HEK293 (cell line): ENCODE measurements at regions not wholly inside any gene's neighbourhood (a gene's known extent, or its start where the extent isn't known, plus 50 kb on each side); places are given as distances from the start of the nearest gene placed in this dataset.

Experiments
- CTCF ChIA-PET: fragments of 350-600 bp; formaldehyde crosslinking; extraction: SDS; loops from one replicate; lab custom pipeline; 2021; ENCODE audit warnings: antibody characterized with exemption; lab: Yijun Ruan, JAX
- POLR2A ChIA-PET: fragments of 300-600 bp; formaldehyde crosslinking; extraction: SDS; loops from one replicate; lab custom pipeline; 2020; ENCODE audit warnings: antibody characterized with exemption, inconsistent platforms; lab: Yijun Ruan, JAX
- H3K27ac ChIP-seq: fragments of 200-500 bp; sonication (Bioruptor generic); 2 replicates; pipeline ENCODE4 v1.5.1; 2014; ENCODE audit warnings: low read depth, low read length, control low read depth, inconsistent platforms; ENCODE audit errors: extremely low read depth
- H3K36me3 ChIP-seq, 2 experiments: fragments of 200-500 bp in 1 of 2; sonication (Bioruptor generic) in 1 of 2; 1 replicate in 1 of 2; 2 replicates in 1 of 2; pipeline ENCODE4 v1.5.1; 2014 to 2017; ENCODE audit warnings: inconsistent platforms in 2 of 2, low read length in 2 of 2; ENCODE audit not compliant: control insufficient read depth in 2 of 2, insufficient read depth in 1 of 2
- H3K4me1 ChIP-seq: fragments of 200-500 bp; sonication (Bioruptor generic); 2 replicates; pipeline ENCODE4 v1.5.1; 2014; ENCODE audit warnings: mild to moderate bottlenecking, low read length, inconsistent platforms; ENCODE audit not compliant: control insufficient read depth, insufficient read depth
- H3K4me3 ChIP-seq: 2 replicates; pipeline ENCODE4 v1.5.1; 2011; ENCODE audit warnings: low read depth, mild to moderate bottlenecking, control low read depth, low read length, moderate library complexity
- H3K9me3 ChIP-seq: fragments of 200-500 bp; sonication (Bioruptor generic); 2 replicates; pipeline ENCODE4 v1.5.1; 2014; ENCODE audit warnings: low read depth, low read length, inconsistent platforms; ENCODE audit not compliant: control insufficient read depth, insufficient read depth
- BCL6B ChIP-seq: fragments of 450-650 bp; formaldehyde crosslinking; IDR thresholded peaks from 2 replicates; pipeline ENCODE4 v1.5.1; 2017; ENCODE audit warnings: missing biosample characterization, missing genetic modification characterization
- KLF10 ChIP-seq: fragments of 450-650 bp; IDR thresholded peaks from 2 replicates; pipeline ENCODE4 v1.5.1; 2018; ENCODE audit warnings: missing biosample characterization, mild to moderate bottlenecking, missing genetic modification characterization
- RBAK ChIP-seq: fragments of 450-650 bp; formaldehyde crosslinking; IDR thresholded peaks from 2 replicates; pipeline ENCODE4 v1.5.1; 2016; ENCODE audit warnings: missing biosample characterization, missing genetic modification characterization
- ZBTB10 ChIP-seq: fragments of 450-650 bp; formaldehyde crosslinking; IDR thresholded peaks from 2 replicates; pipeline ENCODE4 v1.5.1; 2016; ENCODE audit warnings: missing biosample characterization, missing genetic modification characterization
- ZBTB8A ChIP-seq: fragments of 450-650 bp; formaldehyde crosslinking; IDR thresholded peaks from 2 replicates; pipeline ENCODE4 v1.5.1; 2016; ENCODE audit warnings: missing biosample characterization, missing genetic modification characterization
- ZIC2 ChIP-seq: fragments of 450-650 bp; formaldehyde crosslinking; IDR thresholded peaks from 2 replicates; pipeline ENCODE4 v1.5.1; 2016; ENCODE audit warnings: missing biosample characterization, missing genetic modification characterization
- ZNF114 ChIP-seq: fragments of 450-650 bp; formaldehyde crosslinking; IDR thresholded peaks from 2 replicates; pipeline ENCODE4 v1.5.0; 2017; ENCODE audit warnings: missing biosample characterization, missing genetic modification characterization
- ZNF132 ChIP-seq: fragments of 450-650 bp; formaldehyde crosslinking; IDR thresholded peaks from 2 replicates; pipeline ENCODE4 v1.5.1; 2017; ENCODE audit warnings: missing biosample characterization, missing genetic modification characterization, borderline replicate concordance
- ZNF148 ChIP-seq: fragments of 450-650 bp; formaldehyde crosslinking; IDR thresholded peaks from 2 replicates; pipeline ENCODE4 v1.5.0; 2017; ENCODE audit warnings: missing biosample characterization, missing genetic modification characterization, borderline replicate concordance
- ZNF157 ChIP-seq: fragments of 450-650 bp; formaldehyde crosslinking; IDR thresholded peaks from 2 replicates; pipeline ENCODE4 v1.5.1; 2016; ENCODE audit warnings: missing biosample characterization, missing genetic modification characterization
- ZNF248 ChIP-seq: fragments of 450-650 bp; formaldehyde crosslinking; IDR thresholded peaks from 2 replicates; pipeline ENCODE4 v1.5.1; 2017; ENCODE audit warnings: missing biosample characterization, missing genetic modification characterization
- ZNF274 ChIP-seq, 2 experiments: fragments of 200-500 bp in 1 of 2; fragments of 450-650 bp in 1 of 2; sonication (Bioruptor generic) in 1 of 2; formaldehyde crosslinking in 1 of 2; IDR thresholded peaks; 2 replicates each; pipeline versions ENCODE4 v1.5.1 to v1.6.1; 2014 to 2016; ENCODE audit warnings: borderline replicate concordance in 1 of 2, inconsistent platforms in 1 of 2, low read length in 1 of 2, missing biosample characterization in 1 of 2, missing genetic modification characterization in 1 of 2
- ZNF404 ChIP-seq: fragments of 450-650 bp; formaldehyde crosslinking; IDR thresholded peaks from 2 replicates; pipeline ENCODE4 v1.5.1; 2017; ENCODE audit warnings: missing biosample characterization, missing genetic modification characterization
- ZNF423 ChIP-seq: fragments of 450-650 bp; formaldehyde crosslinking; IDR thresholded peaks from 2 replicates; pipeline ENCODE4 v1.5.1; 2016; ENCODE audit warnings: missing biosample characterization, missing genetic modification characterization
- ZNF571 ChIP-seq: fragments of 450-650 bp; formaldehyde crosslinking; IDR thresholded peaks from 2 replicates; pipeline ENCODE4 v1.5.0; 2017; ENCODE audit warnings: missing biosample characterization, missing genetic modification characterization
- ZNF624 ChIP-seq: fragments of 450-650 bp; formaldehyde crosslinking; IDR thresholded peaks from 2 replicates; pipeline ENCODE4 v1.5.1; 2017; ENCODE audit warnings: missing biosample characterization, missing genetic modification characterization
- ZNF626 ChIP-seq: fragments of 450-650 bp; sonication (Bioruptor Pico); formaldehyde crosslinking; IDR thresholded peaks from 2 replicates; pipeline ENCODE4 v1.5.1; 2018; ENCODE audit warnings: missing biosample characterization, missing genetic modification characterization, inconsistent platforms
- ZNF629 ChIP-seq: fragments of 450-650 bp; formaldehyde crosslinking; IDR thresholded peaks from 2 replicates; pipeline ENCODE4 v1.5.1; 2017; ENCODE audit warnings: missing biosample characterization, missing genetic modification characterization
- ZNF639 ChIP-seq: fragments of 450-650 bp; formaldehyde crosslinking; IDR thresholded peaks from 2 replicates; pipeline ENCODE4 v1.5.1; 2016; ENCODE audit warnings: missing biosample characterization, missing genetic modification characterization
- ZNF658 ChIP-seq: fragments of 450-650 bp; formaldehyde crosslinking; IDR thresholded peaks from 2 replicates; pipeline ENCODE4; 2016; ENCODE audit warnings: missing biosample characterization, missing genetic modification characterization
- ZSCAN30 ChIP-seq: fragments of 450-650 bp; IDR thresholded peaks from 2 replicates; pipeline ENCODE4 v1.5.1; 2018; ENCODE audit warnings: missing biosample characterization, mild to moderate bottlenecking, missing genetic modification characterization, moderate library complexity
- TF ChIP-seq, protein P1 (sequence below): fragments of 450-650 bp; formaldehyde crosslinking; IDR thresholded peaks from 2 replicates; pipeline ENCODE4 v1.5.1; 2017; ENCODE audit warnings: missing biosample characterization, missing genetic modification characterization

DNA sequence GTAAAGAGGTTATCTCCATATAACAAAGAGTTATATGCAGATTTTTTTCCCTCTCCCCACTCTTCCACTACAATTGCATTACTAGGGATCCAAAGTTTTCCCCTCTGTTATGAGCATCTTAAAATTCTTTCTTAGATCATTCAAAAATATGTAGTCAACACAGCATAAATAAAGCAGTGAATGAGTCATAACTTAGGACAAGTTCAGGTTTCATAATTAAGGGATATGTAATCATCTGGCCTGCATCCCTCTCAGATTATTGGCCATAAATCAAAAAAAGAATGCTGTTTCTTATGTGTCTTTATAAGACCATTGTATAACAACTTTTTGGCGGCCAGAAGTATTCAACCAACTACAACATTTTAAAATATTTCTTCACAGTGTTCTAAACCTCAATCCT lies 1526.1 kb downstream of the KCNT2 start:
- ChIA-PET POLR2A (no interaction called here), CTCF (no interaction called here)
- H3K36me3 ChIP-seq = no peaks in the 10 kb centered on the region
- TF ChIP-seq KLF10 (tag by site-specific recombination) (no peak), ZNF114 (tag by site-specific recombination) (no peak), RBAK (no peak), ZNF658 (no peak), ZNF423 (tag by site-specific recombination) (no peak), ZBTB8A (tag by site-specific recombination) (no peak), ZNF157 (tag by site-specific recombination) (no peak), ZNF404 (tag by site-specific recombination) (no peak), ZNF639 (tag by site-specific recombination) (no peak), BCL6B (no peak)
- no peak overlapping the region for H3K27ac ChIP-seq
- no peak overlapping the region for H3K4me3 ChIP-seq
- H3K4me1 ChIP-seq = no peaks in the 10 kb centered on the region
- H3K9me3 ChIP-seq = no peaks in the 10 kb centered on the region

DNA sequence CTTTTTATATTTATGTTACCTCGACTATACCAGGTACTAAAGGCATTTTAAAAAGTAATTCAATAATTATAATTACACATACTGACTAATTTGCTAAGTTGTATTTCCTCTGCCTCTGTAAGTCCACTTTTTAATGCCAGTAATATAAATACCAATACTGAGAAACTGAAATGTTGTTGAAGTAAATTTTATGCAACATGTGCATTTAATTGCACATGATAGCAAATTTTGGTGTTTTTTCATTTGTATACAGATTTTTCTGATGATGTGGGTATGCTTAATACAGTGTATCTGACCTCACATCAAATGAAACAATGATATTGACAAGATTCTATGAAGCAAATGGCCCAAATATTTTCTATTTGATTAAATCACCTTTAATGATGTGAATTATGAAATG lies 1531.6 kb downstream of the KCNT2 start:
- CTCF ChIA-PET = no interaction called here
- no peaks in the 10 kb centered on the region for H3K36me3 ChIP-seq
- POLR2A ChIA-PET = no interaction called here
- H3K9me3 ChIP-seq = no peaks in the 10 kb centered on the region
- TF ChIP-seq ZNF248 = no peak
- no peak for TF ChIP-seq ZNF571 (tag by site-specific recombination)
- H3K4me1 ChIP-seq = no peaks in the 10 kb centered on the region
- H3K4me3 ChIP-seq = no peak overlapping the region
- H3K27ac ChIP-seq = no peak overlapping the region

- H3K4me3 ChIP-seq = no peak overlapping the region
- ChIA-PET CTCF (no interaction called here), POLR2A (no interaction called here)
- no peaks in the 10 kb centered on the region for H3K4me1 ChIP-seq
- no peak overlapping the region for H3K27ac ChIP-seq
- no peak for TF ChIP-seq ZIC2 (tag by site-specific recombination)
- TF ChIP-seq ZNF629 (tag by site-specific recombination) = no peak
- no peak for TF ChIP-seq ZNF571 (tag by site-specific recombination)
- TF ChIP-seq ZNF148 = no peak
- TF ChIP-seq RBAK = no peak
- TF ChIP-seq ZNF624 (tag by site-specific recombination) = no peak
- no peak for TF ChIP-seq ZNF132 (tag by site-specific recombination)
- TF ChIP-seq, protein P1, sequence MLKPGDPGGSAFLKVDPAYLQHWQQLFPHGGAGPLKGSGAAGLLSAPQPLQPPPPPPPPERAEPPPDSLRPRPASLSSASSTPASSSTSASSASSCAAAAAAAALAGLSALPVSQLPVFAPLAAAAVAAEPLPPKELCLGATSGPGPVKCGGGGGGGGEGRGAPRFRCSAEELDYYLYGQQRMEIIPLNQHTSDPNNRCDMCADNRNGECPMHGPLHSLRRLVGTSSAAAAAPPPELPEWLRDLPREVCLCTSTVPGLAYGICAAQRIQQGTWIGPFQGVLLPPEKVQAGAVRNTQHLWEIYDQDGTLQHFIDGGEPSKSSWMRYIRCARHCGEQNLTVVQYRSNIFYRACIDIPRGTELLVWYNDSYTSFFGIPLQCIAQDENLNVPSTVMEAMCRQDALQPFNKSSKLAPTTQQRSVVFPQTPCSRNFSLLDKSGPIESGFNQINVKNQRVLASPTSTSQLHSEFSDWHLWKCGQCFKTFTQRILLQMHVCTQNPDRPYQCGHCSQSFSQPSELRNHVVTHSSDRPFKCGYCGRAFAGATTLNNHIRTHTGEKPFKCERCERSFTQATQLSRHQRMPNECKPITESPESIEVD (tag by site-specific recombination) = no peak
- TF ChIP-seq ZNF274 (IDR thresholded peaks at IDR 0.05; ENCODE audit: low read length) = no peak
- no peak for TF ChIP-seq ZNF274 (tag by site-specific recombination; IDR thresholded peaks at IDR 0.05; ENCODE audit: borderline replicate concordance)
- TF ChIP-seq ZBTB10 (tag by site-specific recombination) = no peak
- TF ChIP-seq ZSCAN30 (tag by site-specific recombination) = no peak
- TF ChIP-seq ZNF626 (tag by site-specific recombination) = no peak
- H3K9me3 ChIP-seq = no peaks in the 10 kb centered on the region
- H3K36me3 ChIP-seq = no peaks in the 10 kb centered on the region
Measured at GRCh38 chr1:195075973-195076372, 1532.3 kb downstream of the KCNT2 start.
